NCI-H2196 treated with DMSO at 0.1 percent for 48 hours (cell line): ENCODE measurements at regions not wholly inside any gene's neighbourhood (a gene's known extent, or its start where the extent isn't known, plus 50 kb on each side); places are given as distances from the start of the nearest gene placed in this dataset.

ENCODE experiments used
- DNase-seq: peaks from one replicate; lab custom pipeline; 2025; ENCODE audit not compliant: unreplicated experiment; lab: John Stamatoyannopoulos, UW

DNA sequence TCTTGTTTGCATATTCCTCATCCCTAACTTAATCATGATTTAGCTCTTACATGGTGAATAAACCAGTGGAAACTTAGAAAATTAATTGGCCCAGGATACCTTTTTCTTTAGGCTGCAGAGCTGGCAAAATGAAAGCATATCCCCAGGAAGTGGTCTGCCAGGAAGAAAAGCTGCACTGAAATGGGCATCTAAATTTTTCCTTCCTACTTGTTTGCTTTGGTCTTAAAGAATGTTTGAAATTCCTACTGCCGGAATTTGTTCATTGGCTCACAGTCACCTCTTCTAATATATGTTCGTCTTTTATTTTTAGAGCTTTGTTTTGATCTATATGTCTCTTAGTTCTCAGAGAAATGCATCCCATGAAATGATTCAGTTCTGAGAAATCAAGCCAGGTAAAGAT lies 113.2 kb upstream of the ELL2 start:
- no peak for DNase-seq

DNA sequence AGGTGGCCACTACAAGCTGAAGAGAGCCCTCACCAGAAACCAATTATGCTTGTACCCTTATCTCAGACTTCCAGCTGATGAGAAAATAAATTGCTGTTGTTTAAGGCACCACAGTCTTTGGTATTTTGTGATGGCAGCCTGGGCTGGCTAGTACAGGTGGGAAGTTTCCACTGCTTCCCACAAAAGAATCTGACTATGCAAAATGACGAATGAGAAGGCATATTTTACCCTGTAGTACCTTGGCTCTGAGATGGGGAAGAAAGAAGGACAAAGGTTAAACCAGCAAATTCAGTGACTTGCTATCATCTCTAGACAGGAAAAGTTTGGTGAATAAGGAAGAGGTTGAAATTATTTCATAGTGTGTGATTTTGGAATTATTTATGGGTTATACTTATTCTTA lies 112.8 kb upstream of the ELL2 start:
- no peak for DNase-seq

DNA sequence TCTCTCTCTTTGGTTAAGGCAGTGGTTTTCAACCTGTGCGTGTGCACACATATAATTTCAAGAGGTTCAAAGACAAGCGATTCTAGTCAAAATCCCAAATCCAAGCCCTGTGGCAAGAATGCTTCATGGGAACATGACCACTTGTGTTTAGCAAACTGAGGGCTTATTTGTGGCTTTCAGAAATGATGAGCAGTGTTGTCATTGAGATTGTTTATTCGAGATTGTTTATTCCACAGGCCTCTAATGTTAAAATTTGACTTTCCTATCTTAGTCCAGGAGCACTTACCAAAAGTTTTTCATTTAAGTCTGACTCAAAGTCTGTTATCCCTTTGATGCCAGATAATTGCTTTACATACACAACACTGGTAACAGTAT lies 111.1 kb upstream of the ELL2 start:
- no peak for DNase-seq

DNA sequence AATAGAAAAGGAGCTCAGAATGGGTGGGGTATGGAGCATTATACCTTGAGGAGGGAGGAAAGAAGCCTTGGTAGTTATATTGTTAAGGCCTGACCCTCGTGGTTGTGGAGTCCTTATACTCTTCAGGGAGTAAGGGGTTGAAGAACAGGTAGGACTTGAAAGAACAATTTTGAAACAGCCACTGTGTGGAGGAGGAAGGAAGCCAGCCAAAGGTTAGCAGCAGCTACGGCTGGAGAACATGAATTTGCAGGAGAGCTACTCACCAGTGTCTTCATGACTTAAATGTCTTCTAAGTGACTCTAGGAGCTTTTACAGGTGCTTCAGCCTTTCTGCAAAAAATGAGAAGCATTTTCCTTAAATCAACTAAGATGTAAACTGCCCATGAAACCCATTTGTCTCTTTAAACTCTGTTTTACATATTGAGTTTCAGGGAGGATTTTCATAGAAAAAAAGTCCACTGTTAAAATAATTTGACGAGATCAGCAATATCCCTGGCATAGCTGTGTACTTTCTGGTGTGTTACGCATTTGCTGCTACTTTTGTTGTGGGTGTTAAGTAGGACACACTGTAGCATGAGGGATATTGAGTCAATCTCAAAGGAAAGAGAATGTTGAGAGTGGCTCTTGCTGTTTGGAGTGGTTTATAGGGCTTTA lies 110.6 kb upstream of the ELL2 start:
- DNase-seq, result no peak

DNA sequence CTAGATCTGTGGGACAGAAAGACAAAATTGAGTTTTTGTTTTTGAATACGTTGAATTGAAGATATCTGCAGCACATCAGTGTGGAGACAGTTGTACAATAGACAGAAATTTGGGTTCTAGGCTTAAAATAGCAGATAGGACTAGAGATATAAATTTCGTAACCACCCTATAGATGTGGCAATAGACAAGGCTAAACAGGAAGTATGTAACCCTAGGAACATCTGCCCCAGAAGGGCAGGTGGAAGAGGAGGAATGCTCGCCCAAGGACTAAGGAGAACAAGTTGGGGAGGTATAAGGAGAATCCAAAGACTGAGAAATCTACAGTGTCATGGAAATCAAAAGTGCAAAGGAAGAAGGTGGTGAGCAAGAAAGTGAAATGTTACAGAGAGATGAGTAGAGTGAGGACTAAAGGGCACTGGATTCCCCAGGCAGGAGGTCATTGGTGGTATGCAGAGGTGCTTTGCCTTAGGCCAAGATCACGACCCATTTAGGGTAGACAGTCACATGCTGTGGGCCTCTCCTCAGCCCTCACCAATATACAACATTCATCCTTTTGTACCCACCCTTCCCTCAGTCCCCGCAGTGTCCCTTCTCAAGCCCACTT lies 109.1 kb upstream of the ELL2 start:
- DNase-seq, result no peak

DNA sequence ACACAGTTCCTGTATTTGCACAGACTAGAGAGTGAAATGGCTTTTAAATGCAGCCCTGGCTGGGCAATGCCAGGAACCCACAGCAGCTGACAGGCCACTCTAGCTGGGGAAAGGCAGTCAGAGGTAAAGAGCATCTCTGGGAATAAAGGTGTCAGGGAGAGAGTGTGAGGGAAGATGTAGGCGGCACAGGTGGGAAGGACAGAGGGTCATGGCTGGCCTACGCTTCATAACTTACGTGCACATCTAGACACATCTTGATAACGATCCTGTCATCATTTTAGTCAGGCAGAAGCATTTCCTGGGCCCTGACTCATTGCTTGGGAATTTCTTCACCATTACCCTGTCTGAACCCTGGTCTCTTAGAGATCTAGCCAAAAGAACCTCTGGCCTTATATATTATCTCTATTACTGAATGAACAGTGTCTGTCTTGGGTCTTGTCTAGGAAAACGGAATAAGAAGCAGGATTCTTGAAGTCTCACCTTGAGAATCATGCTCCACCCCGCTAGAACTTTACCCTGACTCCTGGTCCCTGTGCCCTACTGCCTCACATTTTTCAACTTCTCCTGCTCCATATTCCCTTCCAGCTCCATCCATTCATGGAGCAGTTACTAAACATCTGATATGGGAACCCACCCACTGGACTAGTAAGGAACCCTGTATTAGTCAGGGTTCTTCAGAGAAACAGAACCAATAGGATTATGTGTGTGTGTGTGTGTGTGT lies 106.4 kb upstream of the ELL2 start:
- DNase-seq, result no peak

DNA sequence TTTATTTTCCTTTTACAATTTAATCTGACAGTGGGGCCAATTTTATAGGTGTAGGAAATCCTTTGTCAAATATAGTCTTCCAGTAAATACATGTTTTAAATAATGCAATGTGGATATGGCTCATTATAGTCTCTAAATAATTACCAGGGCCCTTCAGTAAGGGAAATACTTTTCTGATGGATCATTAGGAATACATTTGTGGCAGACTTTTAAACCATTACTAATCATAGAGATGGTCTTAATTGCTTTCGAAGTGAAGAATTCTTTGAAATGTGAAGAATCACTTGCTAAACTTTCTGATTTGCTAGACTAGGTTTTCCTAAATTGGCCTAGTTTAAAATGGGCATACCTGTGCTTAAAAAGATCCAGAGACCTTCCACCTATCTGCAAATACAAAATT lies 105.6 kb upstream of the ELL2 start:
- DNase-seq, result no peak

DNA sequence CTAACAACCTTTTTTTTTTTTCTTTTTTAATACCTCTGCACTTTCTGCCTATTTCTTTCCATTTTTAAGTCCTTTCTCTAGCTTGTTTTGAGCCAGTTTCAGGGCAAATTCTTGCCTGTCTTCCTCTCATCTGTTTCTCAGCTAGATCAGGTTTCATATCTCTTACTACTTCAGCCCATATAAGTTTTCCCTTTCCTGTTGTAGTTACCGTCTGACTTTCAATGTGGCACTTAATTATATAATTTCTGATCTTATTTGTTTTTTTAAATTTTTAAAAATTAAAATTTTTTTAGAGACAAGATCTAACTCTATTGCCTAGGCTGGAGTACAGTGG lies 104.7 kb upstream of the ELL2 start:
- no peak for DNase-seq

DNA sequence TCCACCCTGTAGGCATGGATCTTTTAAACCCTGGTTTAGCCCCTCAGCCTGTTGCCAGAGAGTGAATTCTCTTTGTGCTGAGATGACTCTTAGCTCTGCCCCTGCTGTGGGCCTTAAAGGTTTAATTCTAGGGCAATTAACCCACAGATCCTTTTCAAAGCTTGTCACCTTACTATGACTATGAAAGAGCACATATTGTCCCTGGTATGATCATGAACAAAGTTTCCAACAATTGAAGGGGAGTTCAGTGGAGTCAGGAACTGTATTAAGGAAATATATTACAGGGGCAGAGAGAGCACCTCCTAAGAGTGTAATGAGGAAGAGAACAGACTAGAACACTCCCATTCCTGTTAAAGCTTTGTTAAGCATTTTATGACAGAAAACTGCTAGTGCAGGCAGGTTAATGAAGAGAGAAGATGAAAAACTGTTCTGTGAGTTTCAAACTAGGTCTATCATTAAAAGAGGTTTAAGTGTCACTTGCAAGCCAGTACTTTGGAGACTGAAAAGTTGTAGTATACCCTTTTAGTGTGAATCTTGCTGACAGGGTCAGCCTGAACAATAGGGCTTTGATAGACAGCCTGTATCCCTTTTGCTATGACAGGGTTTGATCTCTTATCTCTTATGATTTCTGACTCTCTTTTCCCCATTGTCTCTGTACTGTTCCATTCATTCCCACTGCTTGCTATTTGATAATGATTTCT lies 104.2 kb upstream of the ELL2 start:
- no peak for DNase-seq

DNA sequence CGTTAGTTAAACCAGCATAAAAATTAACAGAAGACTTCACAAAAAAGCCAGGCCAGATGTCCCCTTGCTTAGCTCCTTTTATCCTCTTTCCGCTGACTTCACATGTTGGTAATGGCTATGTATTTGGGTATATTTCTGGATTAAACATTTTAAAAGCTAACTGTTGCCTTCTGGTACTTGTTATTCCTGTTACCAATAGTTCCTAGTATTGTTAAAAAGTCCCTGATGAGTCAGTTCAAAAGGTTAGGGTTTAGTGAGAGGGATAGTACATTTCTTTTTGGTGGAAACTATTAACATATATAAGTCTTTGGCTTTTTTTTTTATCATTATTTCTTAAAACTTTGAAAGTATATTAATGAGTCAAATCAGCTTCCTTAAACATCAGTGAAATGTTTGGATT lies 103.2 kb upstream of the ELL2 start:
- no peak for DNase-seq

DNA sequence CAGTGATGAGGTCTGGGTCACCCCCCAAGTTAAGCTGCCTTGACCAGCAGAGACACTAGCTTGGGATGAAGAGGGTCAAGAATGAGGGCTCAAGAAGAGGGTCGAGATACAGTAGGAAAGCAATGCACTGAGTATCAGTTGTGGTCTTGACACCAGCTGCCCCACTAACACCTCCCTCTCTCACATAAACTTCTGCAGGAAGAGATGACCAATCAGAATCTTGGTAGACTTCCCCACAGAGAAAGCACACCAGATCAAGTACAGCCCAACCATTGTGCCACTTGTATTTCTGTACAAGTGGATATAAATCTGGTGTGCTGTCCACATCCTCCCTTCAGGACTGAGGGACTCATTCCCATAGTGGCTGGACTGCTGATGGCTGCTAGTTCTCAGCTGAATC lies 101.2 kb upstream of the ELL2 start:
- DNase-seq, result no peak

DNA sequence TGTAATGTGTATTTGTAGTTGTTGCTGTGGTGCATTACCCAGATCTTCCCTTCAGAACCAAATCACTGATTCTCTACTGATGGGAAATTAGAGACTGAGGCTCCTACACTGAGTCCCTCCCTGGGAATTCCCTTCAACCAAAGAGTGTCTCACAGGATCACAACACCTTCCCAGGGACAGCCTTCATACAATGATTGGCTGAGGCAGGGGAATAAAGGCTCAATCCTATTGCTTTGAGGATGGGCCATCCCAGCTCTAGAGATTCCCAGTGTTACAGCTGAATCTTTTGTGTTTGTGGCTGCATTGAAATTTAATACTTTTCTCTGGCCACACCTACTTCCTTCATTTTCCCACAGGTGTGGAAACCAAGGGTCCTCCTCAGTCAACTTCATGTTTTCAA lies 96.4 kb upstream of the ELL2 start:
- no peak for DNase-seq

DNA sequence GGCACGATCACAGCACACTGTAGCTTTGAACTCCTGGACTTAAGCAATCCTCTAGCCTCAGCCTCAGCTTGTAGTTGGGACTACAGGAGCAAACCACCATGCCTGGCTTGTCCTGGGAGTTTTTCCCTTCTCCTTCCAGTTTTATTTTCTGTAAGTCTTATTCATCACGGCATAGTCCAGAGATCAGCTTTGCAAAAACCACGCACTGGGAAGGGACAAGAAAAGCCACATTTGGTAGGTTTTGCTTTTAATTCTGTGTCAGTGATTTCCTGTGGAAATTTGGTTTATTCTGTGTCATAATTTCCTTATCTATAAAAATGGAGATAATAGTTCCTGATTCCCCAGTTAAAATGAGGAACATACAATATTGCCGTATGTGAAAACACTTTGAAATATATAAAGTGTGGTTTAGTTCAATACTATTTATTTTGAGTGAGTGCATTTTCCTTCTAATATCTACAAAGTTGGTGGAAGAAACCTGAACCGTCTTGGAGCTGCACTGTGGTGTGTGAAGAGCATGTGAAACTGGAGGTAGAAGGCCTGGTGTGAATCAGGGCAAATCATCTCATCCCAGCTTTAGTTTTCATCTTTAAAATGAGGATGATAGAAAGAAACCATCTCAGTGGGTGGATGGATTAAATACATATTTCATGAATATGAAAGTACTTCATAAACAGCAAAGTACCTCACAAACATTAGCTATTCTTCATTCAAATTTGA lies 92.8 kb upstream of the ELL2 start:
- DNase-seq, result no peak

DNA sequence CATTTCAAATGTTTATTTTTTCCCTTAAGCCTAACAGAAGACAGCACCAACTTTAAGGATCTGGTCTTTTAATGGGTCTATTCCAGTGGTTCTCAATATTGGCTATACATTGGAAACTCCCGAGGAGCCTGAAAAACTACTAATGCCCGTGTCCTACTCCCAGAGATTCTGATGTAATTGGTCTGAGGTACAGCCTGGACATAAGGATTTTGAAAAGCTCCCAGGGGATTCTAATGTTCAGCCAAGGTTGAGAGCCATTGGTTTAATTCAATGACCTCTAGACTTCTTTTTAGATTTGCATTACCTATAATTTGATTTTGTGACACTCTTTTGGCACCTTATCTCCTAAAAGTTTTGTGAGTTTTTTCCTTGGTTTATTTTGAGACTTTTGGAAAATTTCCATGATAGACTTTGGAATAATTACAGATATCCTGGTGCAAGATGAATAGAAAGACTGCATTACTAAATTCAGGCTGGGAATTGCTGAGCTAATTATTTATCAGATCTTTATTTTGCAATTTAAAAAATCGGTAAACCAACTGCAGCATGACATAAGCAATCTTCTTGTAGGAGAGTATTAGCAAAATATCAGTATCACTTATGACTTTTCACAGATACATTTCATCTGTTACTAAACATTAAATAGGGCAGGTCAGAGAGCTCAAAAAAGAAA lies 91.5 kb upstream of the ELL2 start:
- DNase-seq, result no peak

DNA sequence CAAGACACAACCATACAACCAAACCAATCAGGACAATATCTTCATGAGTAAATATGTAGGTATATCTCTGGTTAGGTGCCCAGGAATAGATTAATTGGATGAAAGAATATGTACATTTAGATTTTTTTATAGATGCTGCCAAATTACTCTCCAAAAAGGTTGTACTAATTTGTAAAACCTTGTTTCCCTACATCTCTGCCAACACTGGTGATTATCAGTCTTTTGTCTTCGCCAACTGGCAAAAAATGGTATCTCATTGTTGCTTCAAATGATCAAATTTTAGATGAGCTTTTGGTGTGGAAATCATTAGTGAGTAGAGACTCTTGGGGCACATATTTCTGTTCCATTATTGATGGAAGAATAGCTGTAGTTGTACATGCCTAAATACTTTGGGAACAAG lies 90.7 kb upstream of the ELL2 start:
- no peak for DNase-seq

DNA sequence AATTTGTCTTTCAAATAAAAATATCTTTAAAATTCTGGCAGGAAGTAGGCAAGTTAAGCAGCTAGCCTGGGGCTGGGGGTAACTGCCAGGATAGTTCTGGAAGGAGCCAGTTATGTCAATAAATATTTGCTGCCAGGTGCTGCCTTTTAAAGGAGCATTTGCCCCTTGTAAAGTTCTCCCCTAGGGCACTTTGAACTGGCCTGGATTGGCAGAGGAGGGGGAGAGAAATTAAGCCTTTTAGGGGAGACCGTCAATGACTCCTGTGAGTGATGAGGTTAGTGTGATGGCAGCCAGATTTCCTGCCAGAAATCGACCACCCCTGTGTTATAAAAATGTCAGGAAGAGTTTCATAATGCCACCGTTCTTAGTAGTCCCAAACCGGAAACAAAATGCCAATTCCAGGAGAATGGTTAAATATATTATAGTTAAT lies 89.8 kb upstream of the ELL2 start:
- no peak for DNase-seq

DNA sequence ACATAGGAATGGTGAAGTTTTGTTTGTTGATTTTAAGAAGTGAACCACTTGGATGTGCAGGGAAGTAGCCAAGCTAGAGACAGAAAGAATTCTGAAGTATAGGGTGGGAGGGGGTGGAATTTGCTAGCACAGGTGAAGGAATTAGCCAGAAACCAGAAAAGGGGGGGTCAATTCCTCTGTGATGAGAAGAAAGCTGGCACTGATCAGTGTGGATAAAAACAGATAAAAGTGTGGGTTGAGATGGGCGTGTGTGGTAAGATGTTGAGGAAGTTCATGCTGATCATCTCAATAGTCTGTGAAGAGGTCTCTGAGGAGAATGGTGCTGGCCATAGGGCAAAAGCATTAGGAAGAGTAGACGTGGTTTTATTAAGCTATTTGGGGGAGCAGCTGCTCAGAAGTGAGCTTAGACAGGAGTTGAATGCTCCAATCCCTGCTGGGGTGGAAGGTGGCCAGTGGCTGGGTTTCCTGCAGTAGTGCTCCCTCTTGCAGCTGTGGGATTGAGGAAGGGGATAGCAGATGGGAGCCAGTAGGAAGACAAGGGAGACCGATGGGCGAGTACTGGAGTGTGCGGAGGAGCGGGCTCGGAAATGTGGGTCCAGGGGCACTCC lies 88.7 kb upstream of the ELL2 start:
- no peak for DNase-seq

DNA sequence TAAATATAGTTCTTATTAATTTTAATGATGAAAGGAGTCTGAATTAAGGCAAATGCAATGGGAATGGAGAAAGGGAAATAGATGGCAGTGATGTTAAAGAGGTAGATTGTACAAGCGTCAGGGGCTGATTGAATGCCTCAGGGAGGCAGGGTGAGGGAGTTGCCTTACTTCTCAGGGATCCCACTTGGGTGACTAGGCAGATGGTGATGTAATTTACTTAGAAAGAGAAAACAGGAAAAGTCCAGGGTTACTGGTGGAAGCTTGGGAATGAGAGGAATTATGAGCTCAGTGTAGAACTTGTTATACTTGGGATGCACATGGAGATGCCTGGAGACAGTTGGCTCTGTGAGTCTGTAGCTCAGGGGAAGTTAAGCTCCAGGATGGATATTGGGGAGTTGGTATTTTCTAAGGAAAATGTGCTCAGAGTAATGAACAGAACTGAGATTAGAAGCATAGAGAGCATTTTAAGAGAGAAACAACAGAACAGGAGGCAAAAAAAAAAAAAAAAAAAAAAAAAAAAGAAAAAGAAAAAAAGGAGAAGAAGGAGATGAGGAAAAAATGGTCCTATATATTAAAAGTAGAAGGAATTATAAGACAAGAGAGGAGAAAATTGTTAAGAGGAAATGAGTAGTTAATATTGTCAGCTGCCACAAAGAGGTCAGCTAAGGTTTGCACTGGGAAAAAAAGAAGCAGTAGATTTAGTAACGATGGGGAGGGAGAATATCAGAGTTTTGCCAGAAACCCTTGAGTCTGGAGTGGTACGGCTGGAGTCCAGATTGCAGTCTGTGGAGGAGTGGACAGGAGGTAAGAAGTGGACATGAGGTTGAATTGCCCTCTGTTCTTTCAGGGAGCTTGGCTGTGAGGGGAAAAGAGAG lies 88.0 kb upstream of the ELL2 start:
- no peak for DNase-seq

DNA sequence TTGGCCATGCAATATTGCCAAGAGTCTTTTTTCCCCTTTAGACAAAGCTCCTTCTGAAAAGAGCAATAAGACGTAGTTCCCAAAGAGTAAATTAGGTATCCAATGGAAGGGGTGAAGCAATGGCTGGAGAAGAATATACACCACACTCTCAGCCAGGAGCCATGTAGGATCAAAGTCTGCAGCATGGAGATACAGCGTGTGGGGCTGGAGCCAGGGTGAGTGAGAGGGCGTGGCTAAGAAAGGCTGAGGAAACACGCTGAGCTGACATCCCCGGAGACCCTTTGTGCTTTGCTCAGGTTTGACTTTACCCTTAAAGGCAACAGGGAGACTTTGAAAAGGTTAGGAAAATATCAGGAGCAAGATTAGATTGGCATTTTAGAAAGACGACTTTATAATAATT lies 87.1 kb upstream of the ELL2 start:
- DNase-seq, result no peak

DNA sequence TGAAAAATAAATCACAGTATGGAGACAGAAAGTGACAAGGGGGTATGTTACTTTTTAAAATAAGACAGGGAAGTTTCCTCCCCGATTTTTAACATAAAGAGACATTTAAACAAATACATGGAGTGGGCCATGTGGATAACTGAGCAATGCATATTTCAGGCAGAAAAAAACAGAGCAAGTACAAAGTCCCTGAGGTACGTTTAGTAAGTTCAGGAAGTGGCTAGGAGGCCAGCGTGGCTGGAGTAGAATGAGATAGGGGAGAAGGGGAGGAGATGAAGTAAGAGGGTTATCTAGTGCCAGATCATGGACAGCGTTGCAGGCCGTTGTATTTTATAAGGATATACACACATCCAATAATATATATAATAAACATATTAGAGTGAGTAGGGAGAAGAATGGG lies 84.2 kb upstream of the ELL2 start:
- no peak for DNase-seq
